AG04450 (cell line): ENCODE measurements at regions not wholly inside any gene's neighbourhood (a gene's known extent, or its start where the extent isn't known, plus 50 kb on each side); places are given as distances from the start of the nearest gene placed in this dataset.

Experiments
- CTCF ChIA-PET: fragments of 300-600, 350-600 bp; formaldehyde crosslinking; extraction: SDS; loops from one replicate; lab custom pipeline; 2022; ENCODE audit warnings: antibody characterized with exemption, inconsistent platforms; lab: Charles Lee
- POLR2A ChIA-PET: fragments of 350-600 bp; formaldehyde crosslinking; extraction: SDS; loops from one replicate; lab custom pipeline; 2021; ENCODE audit warnings: antibody characterized with exemption, inconsistent platforms; lab: Yijun Ruan, JAX
- DNase-seq: peaks from one replicate; pipeline ENCODE4 v3.0.0-alpha.2; 2011; ENCODE audit warnings: low read depth, low spot score
- H3K27ac ChIP-seq: one replicate; pipeline ENCODE4 v1.5.1; 2012; ENCODE audit warnings: low read depth, low read length, control low read depth
- H3K27me3 ChIP-seq: one replicate; pipeline ENCODE4 v1.6.0; 2012; ENCODE audit warnings: low read length; ENCODE audit not compliant: control insufficient read depth, insufficient read depth
- H3K4me3 ChIP-seq: 2 replicates; pipeline ENCODE4 v1.5.1; 2011; ENCODE audit warnings: mild to moderate bottlenecking, low read depth, low read length, control low read depth
- H3K9me3 ChIP-seq: 2 replicates; pipeline ENCODE4 v1.5.1; 2012; ENCODE audit warnings: low read length; ENCODE audit not compliant: control insufficient read depth, insufficient read depth
- CTCF ChIP-seq: IDR thresholded peaks from 2 replicates; pipeline ENCODE4 v1.5.1; 2011; ENCODE audit warnings: low read depth, low read length, control low read depth, inconsistent platforms

- Histone ChIP-seq H3K9me3 (peaks cover 78% of the 10 kb centered on the region), H3K27me3 (no peaks in the 10 kb centered on the region), H3K4me3 (no peak overlapping the region), H3K27ac (no peak overlapping the region)
- DNase-seq = no peak
- CTCF ChIA-PET = interaction anchor here (0.6 kb wide), 1 partner anchor 1242 kb away, joined by 5 read pairs; no protein-coding TSS in a partner anchor
- no peak for TF ChIP-seq CTCF
- POLR2A ChIA-PET = no interaction called here
Observed at GRCh38 chr22:49106096-49106841, 721.4 kb downstream of the BRD1 start.

- Histone ChIP-seq H3K27me3 (no peaks in the 10 kb centered on the region), H3K9me3 (peaks cover 82% of the 10 kb centered on the region), H3K4me3 (no peak overlapping the region), H3K27ac (no peak overlapping the region)
- POLR2A ChIA-PET = no interaction called here
- DNase-seq = no peak
- no peak for TF ChIP-seq CTCF
- CTCF ChIA-PET = no interaction called here
Observed at GRCh38 chr22:49104434-49104833, 723.2 kb downstream of the BRD1 start.

- ChIA-PET CTCF (no interaction called here), POLR2A (no interaction called here)
- Histone ChIP-seq H3K9me3 (peaks cover 77% of the 10 kb centered on the region), H3K4me3 (no peak overlapping the region), H3K27me3 (no peaks in the 10 kb centered on the region), H3K27ac (no peak overlapping the region)
- TF ChIP-seq CTCF = no peak
- no peak for DNase-seq
Observed at GRCh38 chr22:49103314-49104059, 724.2 kb downstream of the BRD1 start.

GRCh38 chr22:49102367-49102766, 725.3 kb downstream of the BRD1 start:
- TF ChIP-seq CTCF = no peak
- ChIA-PET CTCF (no interaction called here), POLR2A (no interaction called here)
- Histone ChIP-seq H3K4me3 (no peak overlapping the region), H3K27me3 (no peaks in the 10 kb centered on the region), H3K9me3 (peaks cover 77% of the 10 kb centered on the region), H3K27ac (no peak overlapping the region)
- no peak for DNase-seq

GRCh38 chr22:49101873-49102272, 725.8 kb downstream of the BRD1 start:
- no peaks in the 10 kb centered on the region for H3K27me3 ChIP-seq
- H3K27ac ChIP-seq = no peak overlapping the region
- DNase-seq = no peak
- H3K9me3 ChIP-seq = peaks cover 76% of the 10 kb centered on the region
- TF ChIP-seq CTCF = no peak
- ChIA-PET POLR2A (no interaction called here), CTCF (no interaction called here)
- H3K4me3 ChIP-seq = no peak overlapping the region
